ENCODE measurements at regions not wholly inside any gene's neighbourhood (a gene's known extent, or its start where the extent isn't known, plus 50 kb on each side); places are given as distances from the start of the nearest gene placed in this dataset.

DNA sequence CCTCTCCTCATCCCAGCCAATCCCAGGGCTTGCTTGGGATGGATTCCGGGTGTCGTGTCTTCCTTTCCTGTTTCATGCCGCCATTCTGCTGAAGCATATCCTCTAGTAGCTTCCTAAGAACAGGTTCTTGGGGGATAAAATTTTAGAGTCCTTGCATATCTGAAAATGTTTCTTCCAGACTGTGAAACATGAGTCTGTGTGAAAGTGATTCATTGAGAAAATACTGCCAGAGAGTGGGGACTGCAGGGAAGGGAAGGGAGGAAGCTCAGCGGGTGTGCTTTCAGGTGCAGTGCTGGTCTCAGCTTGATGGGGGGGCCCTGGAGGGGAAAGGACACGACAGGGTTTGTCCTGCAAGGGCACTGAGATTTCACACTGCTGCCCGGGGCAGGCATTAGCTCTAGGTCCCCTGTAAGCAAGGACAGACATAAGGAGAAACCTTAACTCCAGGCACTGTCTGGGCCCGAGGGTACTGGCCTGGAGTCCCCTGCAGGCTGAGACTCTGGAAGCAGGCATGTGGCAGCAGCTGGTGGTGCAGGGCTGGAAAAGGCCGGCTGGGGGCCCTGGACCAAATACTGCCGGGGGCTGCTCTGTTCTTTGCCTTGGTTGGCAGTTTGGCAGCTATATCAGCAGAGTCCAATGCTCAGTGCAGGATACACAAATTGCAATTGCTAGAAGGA, 97.6 kb upstream of the HS6ST1 start:
- peak in 1 of 2 donors; percentile 8 for DNase-seq

DNA sequence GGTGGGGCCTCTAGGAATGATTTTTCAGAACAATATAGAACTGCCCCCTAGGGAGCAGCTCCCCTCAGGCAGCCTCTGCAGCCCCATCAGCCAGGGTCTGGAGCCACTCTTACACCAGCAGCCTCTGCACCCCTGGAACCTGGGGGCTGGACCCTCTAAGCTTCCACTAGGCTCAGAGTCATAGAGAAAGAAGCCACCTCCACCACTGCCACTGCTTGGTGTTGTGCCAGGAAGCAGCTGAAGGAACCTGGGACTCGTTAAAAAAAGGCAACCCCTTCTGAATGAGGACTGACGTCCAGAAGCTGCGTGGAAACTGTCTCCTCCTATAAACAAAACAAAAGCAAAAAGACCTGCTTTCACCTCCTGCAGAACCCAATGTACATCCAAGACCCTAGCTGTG, 98.1 kb upstream of the HS6ST1 start:
- peak in 1 of 2 donors; percentile 4 for DNase-seq

DNA sequence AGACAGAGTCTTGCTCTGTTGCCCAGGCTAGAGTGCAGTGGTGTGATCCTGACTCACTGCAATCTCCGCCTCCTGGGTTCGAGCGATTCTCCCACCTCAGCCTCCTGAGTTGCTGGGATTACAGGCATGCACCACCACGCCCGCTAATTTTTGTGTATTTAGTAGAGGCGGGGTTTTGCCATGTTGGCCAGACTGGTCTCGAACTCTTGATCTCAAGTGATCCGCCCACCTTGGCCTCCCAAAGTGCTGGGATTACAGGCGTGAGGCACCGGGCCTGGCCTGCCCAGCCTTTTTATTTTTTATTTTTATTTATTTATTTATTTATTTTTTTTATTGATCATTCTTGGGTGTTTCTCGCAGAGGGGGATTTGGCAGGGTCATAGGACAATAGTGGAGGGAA, 98.6 kb upstream of the HS6ST1 start:
- peak in 1 of 2 donors; percentile 1 for DNase-seq

DNA sequence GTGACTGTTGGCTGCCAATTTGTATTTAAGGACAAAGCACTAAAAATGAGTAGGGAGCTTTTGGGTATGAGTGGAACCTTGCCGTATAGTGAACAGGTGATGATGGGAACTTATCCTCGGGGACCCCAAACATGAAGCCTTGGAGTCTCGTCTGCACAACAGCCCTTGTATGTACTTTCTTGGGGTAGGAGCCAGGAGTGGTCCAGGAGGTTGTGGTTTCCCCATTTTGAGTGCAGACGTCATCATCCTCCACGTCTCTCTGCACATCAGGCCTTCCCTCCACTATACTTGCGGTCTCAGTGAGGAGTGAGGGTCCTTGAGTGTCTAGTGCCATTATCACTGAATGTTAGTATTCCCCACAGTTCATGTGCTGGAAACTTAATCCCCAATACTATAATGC, 101.5 kb upstream of the HS6ST1 start:
- DNase-seq, result no peak

DNA sequence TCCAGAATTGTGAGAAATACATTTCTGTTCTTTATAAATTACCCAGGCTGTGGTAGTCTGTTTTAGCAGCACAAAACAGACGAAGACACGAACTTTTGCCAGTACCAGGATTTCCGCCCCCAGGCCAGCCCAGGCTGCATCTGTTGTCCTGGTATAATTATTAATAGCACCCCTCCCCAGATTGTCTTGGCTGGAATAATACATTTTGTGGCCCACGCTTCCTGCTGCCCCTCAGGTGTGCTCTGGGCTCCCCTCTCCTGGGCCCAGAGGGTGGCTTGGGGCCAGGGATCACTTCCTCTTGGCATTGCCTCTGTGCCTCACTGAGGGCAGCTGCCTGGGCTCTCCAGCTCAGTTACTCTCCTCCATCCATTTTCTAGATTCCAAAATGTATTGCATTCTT, 102.1 kb upstream of the HS6ST1 start:
- DNase-seq, result no peak

DNA sequence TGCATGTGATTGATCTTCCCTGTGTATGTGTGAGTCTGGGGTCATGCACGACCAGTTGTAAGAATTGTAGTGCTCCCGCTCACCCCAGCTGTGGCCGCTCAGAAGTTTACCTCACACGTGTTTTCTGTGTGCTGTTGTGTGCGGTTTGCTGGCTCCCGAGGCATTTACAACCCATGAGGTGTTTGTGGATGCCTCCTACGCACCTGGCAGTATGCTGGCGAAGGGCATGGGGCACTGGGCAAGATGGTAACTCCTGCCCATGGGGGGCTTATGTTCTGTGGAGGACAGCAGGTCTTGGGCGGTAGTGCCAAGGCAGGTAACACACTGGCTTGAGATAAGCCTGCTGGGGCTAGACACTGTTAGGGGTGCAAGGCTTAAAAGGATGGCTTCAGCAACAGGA, 102.6 kb upstream of the HS6ST1 start:
- no peak for DNase-seq

DNA sequence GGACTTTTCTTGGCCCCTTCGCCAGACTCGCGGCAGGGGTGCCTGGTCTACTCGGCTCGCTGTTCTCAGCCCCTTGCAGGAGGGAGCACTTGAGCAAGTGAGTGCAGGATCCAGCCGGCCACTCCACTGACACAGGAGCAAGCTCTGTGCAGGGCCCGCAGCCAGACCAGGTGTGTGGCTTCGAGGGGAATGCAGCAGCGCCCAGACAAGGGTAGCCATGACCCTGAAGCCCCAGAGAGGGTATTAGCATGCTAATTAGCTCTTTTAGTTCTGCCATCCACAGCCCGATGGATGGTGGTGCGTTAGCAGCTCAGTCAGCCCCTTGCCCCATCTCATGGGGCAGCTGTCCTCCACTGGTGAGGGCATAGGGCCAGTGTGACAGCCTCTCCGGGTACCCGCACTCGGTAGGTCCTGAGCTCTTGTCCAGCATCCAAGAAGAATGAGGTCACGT, 103.2 kb upstream of the HS6ST1 start:
- DNase-seq, result no peak

DNA sequence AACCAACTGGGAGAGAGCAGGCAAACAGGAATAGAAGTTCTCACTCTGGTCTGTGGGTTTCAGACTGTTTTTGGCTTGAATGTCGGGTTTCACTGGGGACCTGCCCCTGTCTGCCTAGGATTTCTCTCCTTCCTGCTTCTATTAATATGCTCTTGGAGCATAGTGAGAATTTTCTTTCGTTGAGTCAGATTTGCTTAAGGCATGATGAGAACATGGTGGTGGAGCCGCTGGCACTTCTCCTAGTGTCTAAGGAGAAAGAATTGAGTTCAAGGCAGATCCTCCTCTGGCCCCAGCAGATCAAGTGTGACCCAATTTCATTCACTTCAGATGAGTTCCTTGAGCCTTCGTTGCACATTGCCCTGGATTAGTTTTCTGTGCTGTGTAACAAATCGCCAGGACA, 103.9 kb upstream of the HS6ST1 start:
- DNase-seq, result no peak

DNA sequence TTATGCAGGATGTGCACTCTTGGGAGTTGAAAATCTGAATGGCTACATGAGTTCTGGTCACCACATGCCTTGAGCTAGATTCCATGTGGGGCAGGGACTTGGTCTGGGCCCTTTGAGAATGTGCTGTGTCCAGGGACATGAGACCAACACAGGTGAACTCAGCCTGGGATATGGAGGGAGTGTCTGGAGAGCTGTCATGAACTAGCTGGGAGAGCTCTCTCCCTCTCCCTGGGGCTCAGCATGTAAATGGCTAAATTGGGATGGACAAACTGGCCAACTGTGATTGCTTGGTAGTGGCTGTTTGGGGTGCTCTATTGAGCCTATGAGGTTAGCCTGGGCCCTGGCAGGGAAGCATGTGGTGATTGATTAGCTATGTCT, 105.1 kb upstream of the HS6ST1 start:
- no peak for DNase-seq

DNA sequence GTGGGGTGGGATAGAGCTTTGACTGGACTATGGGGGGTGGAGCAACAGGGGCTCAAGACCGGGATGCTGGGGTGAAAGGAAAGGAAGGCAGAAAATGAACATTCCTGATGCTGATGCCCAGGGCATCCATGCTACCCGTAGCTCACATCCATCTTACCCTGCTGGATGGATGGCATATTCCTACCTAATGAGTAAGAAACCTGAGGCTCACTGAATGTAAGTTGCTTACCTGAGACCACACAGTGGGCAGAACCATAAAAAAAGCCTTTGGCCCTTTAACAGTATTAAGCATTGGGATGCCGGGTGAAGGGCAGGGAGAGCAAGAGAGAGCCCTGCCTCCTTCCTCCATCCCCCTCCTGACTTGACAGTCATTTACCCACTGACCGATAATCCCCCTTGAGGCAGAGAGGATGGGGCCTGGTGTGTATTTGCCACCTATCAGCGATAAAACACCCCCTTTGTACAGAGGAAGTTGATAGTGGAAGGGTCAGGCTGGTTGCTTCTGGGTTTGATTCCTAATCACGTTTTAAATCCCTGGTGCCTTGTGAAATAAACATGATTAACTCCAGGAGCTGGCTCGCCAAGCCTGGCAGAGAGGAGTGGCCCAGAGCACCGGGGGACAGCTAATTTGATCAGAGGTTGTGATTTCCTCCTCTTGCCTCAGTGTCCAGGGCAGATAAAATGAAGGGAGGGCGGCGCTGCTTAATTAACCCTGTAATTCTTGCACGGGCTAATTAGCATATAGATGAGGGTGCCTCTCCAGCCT, 105.9 kb upstream of the HS6ST1 start:
- DNase-seq, result no peak

DNA sequence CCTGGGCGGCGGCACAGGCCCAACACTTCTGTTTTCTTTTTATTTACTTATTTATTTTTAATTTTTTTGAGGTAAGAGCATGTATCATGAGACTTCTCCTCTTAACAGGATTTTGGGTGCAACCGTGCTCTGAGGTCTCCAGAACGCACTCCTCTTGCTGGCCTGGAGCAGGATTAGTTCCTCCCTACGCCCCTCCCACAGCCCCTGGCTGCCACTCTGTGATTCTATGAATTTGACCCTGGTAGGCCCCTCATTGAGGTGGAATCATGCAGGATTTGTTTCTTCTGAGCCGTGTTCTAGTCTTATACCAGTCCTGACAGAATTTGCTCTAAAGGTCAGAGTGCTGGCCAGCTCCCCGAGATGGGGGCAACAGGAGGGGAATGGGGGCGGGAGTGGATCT, 106.5 kb upstream of the HS6ST1 start:
- DNase-seq, result no peak

DNA sequence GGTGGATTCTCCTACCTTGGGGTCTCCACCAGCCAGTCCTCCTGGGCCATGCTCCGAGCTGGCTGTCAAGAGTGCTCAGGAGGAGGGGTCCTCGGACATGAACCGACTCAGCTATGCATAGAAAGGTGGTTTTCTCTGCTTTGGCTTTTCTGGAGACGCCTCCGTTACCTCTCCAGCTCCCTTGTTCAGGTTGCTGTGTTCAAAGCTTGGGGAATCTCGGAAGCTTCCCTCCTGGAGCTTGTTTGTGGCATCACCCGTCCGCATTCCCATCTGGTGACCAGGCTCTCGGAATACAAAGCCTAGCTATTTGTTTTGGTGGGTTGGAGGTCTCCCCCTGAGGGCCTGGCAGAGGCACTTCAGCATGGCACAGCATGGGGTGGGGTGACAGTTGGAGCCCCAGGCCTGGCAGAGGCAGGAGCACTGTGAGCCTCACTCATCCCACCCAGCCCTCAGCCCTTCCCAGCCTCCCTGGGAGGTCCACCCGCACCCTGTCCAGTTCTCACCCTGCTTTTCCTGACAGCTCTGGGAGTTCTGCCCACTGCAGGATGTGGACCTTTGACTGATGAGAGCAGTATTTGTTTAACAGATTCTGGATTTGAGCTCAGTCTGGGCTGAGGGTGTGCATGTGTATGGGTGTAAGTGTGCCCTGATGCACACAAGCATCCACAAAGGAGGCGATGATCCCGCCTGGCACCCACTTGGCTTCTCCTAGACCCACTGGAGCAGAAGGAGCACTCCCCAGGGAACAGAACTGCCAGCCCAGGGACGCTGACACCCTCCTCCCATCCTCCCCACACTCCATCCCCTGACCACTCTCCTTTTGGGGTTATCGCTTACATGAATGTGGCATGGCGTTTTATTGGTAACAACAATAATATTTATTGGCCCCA, 107.3 kb upstream of the HS6ST1 start:
- DNase-seq, result no peak

DNA sequence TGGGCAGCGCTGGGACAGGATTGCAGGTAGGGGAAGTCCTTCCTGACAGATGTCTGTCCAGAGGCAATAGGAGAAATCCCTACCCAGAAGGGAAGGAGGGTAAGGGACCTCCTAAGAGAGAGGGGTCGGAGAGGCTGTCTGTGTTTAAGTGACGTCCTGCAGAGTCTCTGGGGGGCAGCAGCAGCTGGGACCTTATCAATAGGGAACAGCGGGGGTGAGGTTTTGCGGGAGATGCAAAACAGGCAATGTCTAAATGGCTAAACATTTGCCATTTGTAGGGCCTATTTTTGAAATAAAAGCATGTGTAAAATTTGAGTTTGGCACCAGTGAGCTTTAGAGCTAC, 108.7 kb upstream of the HS6ST1 start:
- no peak for DNase-seq

DNA sequence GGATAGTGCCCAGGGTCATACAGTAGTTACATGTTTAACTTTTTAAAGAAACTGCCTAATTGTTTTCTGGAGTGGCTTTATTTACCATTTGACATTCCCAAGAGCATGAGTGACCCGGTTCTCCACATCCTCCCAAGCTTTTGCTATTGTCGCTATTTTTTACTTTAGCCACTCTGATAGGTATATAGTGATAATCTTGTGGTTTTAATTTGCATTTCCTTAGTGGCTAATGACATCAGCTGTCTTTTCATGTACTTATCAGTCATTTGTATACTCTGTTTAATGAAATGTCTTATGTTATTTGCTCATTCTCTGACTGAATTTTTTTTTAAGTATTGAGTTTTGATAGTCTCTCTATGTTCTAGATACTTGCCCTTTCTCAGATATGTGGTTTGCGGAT, 109.7 kb upstream of the HS6ST1 start:
- no peak for DNase-seq

DNA sequence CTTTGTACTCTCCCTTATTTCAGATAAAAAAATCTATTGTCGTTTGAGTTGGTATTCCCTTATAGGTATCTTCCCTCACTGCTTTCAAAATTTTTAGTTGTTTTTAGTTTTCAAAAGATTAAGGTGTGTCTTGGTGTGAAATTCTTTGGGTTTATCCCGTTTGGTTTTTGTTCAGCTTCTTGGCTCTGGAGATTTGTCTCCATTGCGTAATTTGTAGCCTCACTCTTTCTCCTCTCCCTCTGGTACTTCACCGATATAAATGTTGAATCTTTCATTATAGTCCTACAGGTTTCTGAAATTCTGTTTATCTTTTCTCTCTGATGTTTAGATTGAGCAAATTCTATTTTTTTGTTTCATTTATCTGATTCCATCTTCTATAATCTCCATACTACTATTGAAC, 113.8 kb upstream of the HS6ST1 start:
- DNase-seq, result no peak

DNA sequence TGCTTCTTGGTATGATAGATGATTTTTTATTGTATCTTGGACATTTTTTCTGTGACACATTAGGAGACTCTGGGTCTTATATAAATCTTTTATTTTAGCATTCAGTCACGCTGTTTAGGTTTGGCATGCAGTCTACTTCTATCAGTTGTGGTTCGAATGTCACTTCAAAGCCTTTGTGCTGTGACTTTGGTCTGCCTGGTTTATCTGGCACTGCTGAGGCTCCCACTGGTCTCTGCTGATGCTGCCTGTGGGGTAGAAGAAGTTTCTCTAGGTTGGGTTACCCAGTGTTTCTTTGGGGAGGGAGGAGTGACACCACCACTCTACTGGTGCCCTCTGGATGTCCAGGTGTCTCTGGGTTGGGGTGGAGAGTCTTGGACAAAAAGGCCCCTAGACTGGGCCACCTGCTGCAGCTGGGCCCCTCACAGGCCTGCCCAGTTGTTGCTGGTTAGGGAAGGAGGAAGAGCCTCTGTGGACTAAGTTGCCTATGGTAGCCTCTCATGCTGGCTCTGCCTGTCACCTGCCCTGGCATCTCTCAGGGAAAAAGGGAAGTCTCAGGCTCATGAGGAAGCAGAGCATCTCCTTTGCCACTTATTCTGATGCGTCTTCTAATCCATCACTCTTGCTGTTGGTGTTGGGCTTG, 115.4 kb upstream of the HS6ST1 start:
- no peak for DNase-seq

DNA sequence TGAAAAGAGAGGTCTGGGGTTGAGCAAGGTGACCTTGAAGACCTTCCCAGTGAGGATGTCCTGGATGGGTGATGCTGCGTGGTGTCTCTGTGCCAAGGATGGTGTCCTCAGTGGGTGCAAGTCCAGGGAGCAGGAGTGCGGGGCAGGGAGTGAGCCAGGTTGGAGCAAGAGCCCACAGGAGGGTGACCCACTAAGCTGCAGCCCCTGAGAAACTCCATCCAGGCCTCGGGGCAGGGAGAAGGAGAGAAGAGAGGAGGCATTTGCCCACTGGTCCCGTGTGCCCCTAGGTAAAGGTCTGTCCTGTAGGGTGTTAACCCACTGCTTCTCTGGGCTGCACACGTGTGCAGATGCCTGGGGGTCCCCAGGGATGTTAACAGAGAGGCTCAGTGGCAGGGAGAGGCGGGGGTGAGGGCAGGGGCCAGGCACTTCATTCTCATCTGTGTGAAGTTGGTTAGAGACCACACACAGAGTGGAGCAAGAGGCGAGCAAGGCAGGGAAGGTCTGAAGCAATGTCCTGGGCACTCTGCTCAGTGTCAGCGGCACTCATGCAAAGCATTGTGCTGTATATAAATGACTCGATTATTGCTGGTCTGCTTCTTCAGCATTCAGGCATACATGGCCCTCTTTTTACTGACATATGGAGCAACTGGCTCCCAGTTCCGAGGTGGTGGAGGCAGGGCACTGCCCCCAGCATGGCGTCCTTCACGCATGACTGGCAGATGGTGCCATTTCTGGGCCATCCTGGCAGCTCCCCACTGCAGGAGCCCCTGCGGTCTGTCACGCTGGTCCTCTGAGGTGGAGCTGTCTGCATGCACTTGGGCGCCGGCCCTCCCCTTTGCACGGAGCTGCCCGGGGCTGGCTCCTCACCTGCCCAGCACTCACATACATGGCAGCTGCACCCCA, 117.2 kb upstream of the HS6ST1 start:
- DNase-seq, result no peak

DNA sequence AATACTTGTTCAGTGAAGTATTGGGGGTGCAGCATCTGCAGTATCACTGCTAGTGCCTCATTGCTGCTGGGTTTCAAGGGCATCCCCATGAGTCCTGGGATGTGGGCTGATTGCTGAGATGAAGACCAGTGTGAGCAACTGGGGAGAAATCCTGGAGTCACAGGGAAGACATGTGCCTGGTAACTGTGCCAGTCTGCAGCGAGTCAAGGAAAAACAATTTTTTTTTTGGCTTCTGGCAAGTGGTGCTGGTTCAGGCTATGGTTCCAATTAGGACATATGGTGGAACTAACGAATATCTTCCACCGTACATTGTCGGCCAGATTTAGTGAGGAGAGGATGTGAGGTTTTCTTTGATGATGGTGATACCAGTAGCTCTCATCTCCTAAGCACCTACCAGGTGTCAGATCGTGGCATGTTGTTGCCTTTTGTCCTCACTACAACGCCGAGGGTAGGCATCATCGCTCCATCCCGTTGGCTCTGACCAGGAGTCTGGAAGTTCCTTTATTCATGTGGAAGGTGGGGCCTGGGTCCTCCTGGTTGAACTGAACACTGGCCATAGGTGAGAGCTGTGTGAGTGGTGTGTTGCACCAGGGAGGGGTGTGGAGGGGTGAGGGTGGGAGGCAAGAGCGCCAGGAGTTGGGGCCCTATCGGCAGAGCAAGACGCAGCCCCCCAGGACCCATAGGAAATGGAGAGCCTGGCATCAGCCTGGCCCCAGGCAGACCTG, 118.0 kb upstream of the HS6ST1 start:
- DNase-seq, result no peak

DNA sequence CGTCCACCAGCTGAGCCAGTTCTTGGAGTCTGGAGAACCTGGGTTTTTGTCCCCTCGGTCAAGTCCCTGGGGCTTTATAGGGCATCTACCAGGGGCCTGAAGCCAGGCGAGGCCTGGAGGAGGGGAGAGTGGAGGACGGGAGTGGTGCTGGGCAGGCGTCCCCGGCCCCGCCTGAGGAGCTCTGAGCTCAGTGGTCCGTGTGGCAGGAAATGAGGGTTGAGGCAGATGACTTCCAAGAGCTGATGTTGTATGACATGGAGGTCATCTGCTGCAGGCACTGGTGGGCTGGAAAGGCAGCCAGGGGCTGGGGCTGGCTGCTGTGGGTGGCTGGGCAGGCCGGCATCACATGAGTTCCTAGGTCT, 118.5 kb upstream of the HS6ST1 start:
- DNase-seq, result no peak

DNA sequence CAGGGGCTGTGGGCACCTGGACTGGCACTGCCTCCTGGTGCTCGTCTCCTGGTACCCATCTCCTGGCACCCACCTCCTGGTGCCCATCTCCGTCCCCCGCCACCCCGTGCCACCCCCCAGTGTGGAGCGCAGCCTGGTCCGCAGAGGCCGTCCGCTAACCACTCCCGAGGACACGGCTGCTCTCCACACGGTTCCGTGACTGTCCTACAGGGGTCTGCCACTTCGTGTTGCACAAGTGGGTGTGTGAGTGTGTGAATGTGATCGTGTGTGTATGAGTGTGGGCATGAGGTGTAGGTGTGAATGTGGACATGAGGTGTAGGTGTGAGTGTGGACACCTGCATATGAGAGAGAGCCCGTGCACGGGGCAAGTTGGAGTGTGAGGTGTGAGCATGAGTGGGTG, 119.4 kb upstream of the HS6ST1 start:
- no peak for DNase-seq

DNA sequence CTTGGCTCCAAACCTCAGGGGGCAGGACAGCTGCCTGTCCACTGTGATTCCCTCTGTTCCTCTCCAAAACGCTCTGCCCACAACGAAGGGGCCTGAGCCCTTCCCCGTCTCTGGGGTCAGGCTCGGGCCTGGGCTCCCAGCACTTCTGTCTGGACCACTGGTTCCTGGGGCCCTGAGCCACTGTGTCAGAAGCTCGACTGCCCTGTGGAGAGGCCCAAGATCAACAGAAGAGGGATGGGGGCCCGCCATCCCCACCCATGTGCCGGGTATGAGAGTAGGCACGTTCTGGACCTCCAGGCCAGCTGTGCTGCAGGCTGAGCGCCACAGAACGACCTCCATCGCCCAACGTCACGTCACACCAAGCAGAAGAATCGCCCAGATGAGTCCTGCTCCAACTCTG, 119.9 kb upstream of the HS6ST1 start:
- DNase-seq, result no peak

Measured in stimulated activated CD4-positive, alpha-beta T cell treated with anti-CD3 and anti-CD28 coated beads, Interleukin-2, amount 100 ng/mL, for 24 hours (primary cell).